WERI-Rb-1 (cell line): ENCODE measurements at regions not wholly inside any gene's neighbourhood (a gene's known extent, or its start where the extent isn't known, plus 50 kb on each side); places are given as distances from the start of the nearest gene placed in this dataset.

Source experiments
- DNase-seq: peaks from one replicate; pipeline ENCODE4 v3.0.0-alpha.2; 2020
- H3K27ac ChIP-seq: fragments of 250-450 bp; sonication (Bioruptor Pico); 2 replicates; pipeline ENCODE4 v1.5.1; 2020; ENCODE audit warnings: mild to moderate bottlenecking, moderate library complexity
- H3K27me3 ChIP-seq: fragments of 250-450 bp; sonication (Bioruptor Pico); 2 replicates; pipeline ENCODE4 v1.5.1; 2021; ENCODE audit warnings: mild to moderate bottlenecking, low read depth, moderate library complexity; ENCODE audit not compliant: insufficient read depth, severe bottlenecking
- H3K36me3 ChIP-seq: fragments of 250-450 bp; sonication (Bioruptor Pico); 2 replicates; pipeline ENCODE4 v1.5.1; 2020; ENCODE audit warnings: mild to moderate bottlenecking, moderate library complexity
- H3K4me3 ChIP-seq: 2 replicates; pipeline ENCODE4 v1.5.1; 2011; ENCODE audit warnings: low read depth, mild to moderate bottlenecking, control low read depth, low read length
- H3K9me3 ChIP-seq: fragments of 250-450 bp; sonication (Bioruptor Pico); 2 replicates; pipeline ENCODE4 v1.5.1; 2021; ENCODE audit warnings: mild to moderate bottlenecking, moderate library complexity; ENCODE audit not compliant: severe bottlenecking
- TF ChIP-seq, protein P1 (sequence below): IDR thresholded peaks from 2 replicates; pipeline ENCODE4 v1.5.1; 2011; ENCODE audit warnings: low read depth, mild to moderate bottlenecking, control low read depth, inconsistent platforms, low read length

DNA sequence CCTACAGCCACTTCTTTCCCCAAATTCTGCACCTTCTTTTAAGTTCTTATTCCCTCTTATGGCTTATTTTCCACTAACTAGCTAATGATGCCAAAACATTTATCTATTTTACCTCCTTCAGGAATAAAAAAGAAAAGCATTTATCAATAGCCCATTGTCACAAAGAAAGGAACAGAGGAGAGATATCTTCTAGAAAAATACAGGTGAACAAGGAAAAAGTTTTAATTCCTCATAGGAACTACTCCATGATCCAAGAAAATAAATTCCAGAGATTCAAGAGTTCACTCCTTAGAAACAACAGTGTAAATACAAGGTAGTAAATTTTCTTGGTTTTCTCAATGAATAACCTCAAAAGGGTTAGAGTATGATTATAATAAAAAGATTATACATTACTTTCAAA, 52.6 kb upstream of the TOP3B start:
- Histone ChIP-seq H3K27ac (no peak overlapping the region), H3K9me3 (no peaks in the 10 kb centered on the region), H3K4me3 (no peak overlapping the region), H3K36me3 (no peaks in the 10 kb centered on the region), H3K27me3 (no peaks in the 10 kb centered on the region)
- no peak for DNase-seq
- TF ChIP-seq, protein P1, sequence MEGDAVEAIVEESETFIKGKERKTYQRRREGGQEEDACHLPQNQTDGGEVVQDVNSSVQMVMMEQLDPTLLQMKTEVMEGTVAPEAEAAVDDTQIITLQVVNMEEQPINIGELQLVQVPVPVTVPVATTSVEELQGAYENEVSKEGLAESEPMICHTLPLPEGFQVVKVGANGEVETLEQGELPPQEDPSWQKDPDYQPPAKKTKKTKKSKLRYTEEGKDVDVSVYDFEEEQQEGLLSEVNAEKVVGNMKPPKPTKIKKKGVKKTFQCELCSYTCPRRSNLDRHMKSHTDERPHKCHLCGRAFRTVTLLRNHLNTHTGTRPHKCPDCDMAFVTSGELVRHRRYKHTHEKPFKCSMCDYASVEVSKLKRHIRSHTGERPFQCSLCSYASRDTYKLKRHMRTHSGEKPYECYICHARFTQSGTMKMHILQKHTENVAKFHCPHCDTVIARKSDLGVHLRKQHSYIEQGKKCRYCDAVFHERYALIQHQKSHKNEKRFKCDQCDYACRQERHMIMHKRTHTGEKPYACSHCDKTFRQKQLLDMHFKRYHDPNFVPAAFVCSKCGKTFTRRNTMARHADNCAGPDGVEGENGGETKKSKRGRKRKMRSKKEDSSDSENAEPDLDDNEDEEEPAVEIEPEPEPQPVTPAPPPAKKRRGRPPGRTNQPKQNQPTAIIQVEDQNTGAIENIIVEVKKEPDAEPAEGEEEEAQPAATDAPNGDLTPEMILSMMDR, result no peak

DNA sequence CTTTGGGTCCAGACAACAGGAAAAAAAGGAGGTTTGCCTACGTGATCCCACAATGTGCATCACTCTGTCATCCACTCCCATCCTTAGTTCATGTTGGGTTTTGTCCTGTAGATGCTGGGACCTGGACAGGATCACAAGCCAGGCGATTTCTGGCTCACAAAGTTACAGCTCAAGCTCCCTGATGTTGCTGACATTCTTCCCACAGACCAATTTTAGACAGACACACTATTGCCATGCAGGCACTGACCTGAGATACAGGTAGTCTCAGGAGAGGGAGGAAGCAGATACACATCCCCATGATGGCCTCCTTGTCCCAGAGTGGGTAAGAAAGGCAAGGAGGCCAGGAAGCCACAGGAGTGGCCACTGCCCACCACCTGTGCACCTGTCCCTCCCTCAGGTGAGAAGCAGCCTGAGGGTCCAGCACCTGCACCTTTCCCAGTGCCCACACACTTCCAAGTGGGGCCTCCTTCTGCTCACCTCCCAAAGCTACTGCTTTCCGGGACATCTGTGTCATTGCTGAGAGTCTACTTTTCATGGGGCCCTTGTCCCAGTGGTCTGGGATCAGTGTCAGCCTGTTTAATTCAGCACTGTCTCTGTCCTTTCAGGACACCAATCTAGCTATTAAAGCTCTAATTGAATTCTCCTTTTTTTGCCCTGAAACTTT, 52.0 kb upstream of the TOP3B start:
- Histone ChIP-seq H3K36me3 (no peaks in the 10 kb centered on the region), H3K27ac (no peak overlapping the region), H3K27me3 (no peaks in the 10 kb centered on the region), H3K9me3 (no peaks in the 10 kb centered on the region), H3K4me3 (no peak overlapping the region)
- TF ChIP-seq, protein P1, result no peak
- no peak for DNase-seq

DNA sequence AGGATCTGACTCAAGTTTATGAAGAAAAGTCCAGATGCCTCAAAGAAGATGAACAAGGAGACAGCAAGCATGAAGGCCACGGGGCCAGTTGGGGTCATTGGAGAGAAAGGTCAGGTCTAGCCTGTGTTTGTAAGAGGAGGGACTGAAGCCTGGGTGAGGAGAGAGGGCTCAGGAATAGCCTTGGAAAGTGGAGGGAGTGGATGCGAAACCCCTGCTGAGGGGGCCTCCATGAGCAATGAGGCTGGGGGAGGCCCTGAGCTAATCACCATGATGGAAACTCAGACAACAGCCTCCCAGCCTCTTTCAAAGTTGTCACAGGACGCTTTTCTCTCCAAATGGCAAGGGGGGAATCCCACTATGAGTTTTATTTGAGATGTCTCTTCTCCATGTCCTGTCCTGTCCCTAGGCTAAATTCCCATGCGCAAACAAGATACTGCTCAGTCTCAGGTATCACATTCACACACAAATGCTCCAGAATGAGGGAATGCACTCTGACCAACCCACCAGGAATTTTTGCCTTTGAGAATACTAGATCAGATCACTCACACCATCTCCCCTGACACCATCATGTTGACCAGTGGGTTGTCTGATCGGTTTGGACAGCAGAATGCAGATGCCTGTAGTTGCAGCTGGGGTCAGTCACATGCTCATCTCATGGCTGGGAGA, 51.3 kb upstream of the TOP3B start:
- Histone ChIP-seq H3K27ac (no peak overlapping the region), H3K36me3 (no peaks in the 10 kb centered on the region), H3K27me3 (no peaks in the 10 kb centered on the region), H3K9me3 (no peaks in the 10 kb centered on the region), H3K4me3 (no peak overlapping the region)
- no peak for DNase-seq
- TF ChIP-seq, protein P1, result no peak

DNA sequence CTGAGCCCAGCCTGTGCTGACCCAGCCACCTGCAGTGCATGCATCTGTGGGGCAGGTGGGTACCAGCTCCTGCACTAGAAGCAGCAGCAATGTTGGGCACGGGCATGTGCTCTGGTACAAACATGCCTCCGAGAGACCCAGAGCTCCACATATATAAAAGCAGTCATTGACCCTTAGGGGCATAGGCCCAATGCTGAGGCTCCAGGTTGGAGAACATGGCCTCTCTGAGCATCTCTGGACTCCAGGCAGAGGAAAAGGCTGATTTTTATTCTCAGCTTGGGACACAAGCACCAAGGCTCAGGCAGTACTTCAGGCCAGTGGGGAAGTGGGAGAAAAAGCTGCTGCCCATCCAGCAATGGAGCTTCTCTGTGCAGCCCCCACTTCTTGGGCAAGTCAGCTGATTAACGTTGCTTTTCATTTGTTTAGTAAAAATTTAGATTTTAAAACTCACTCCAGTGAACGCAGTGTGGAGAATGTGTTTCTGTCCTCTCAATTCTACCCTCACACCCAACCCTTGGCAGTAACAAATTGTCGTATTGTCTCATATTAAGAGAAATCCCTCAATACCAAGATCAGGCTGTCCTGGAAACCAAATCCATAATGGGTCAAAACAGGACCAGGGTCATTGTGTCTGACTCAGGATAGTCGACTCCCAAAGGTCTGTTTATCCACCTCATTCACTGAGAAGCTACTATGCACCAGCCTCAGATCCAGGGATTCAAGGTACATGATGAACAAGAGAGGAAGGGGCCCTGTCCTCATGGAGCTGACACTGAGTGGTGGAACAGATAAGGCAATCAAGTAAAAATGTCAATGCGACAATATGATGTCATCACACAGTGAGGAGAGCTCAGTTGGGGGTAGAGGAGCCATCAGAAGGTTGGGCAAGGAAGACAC, 50.6 kb upstream of the TOP3B start:
- H3K9me3 ChIP-seq, result no peaks in the 10 kb centered on the region
- no peak for DNase-seq
- no peaks in the 10 kb centered on the region for H3K27me3 ChIP-seq
- H3K27ac ChIP-seq, result no peak overlapping the region
- no peaks in the 10 kb centered on the region for H3K36me3 ChIP-seq
- TF ChIP-seq, protein P1, result no peak
- H3K4me3 ChIP-seq, result no peak overlapping the region

DNA sequence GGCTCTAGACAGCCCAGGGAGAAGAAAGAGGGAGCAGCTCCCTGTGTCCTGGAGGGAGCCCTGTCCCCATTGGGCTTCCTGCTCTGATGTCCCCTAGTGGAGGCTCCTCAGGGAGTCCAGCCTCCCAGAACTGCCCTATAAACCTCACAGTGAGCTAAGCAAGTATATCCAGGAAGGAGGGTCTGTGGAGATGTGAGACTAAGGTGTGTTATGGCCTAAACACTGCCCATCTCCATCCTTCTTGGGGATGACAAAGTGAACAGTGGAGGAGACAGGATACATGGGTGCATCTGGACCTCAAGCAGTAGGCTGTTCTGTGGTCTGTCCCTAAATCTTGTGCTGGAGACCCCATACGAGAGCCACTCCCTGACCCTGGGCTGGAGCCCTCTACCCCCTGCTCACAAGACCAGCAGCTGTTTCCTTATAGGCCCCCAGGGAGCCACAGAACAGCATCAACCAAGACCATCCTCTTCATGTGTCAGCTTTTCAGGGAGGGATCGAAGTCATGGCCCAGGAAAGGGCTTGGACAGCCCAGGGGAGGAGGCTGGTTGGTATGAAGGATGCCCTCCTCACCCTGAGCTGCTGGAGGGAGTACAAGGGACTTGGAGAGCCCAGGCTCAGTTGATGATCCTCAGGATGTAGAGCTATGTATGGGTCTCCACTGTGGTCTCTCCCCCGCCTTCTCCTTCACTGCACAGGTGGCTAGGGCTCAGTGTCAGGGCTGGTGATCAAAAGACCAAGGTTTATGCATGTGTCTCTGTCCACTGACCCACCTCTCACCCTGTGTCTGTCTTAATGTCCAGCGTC, 49.7 kb upstream of the TOP3B start:
- Histone ChIP-seq H3K36me3 (no peaks in the 10 kb centered on the region), H3K27ac (no peak overlapping the region), H3K27me3 (no peaks in the 10 kb centered on the region), H3K9me3 (no peaks in the 10 kb centered on the region), H3K4me3 (no peak overlapping the region)
- DNase-seq, result no peak
- TF ChIP-seq, protein P1, result no peak
